GM21390 (cell line): ENCODE measurements at regions not wholly inside any gene's neighbourhood (a gene's known extent, or its start where the extent isn't known, plus 50 kb on each side); places are given as distances from the start of the nearest gene placed in this dataset.
"Not testable (repeated sequence)": the region's sequence is repeated elsewhere in the genome, so short reads cannot be mapped to it uniquely, and the experiment has no call there.

Source experiments
- ATAC-seq: cut with Tn5 transposase; IDR thresholded peaks from one replicate; pipeline ENCODE4 v1.9.1; 2021; ENCODE audit not compliant: unreplicated experiment

- ATAC-seq = no peak
These were observed 302.5 kb downstream of the BMPER start for GRCh38 chr7:34207810-34208209.

- no peak for ATAC-seq
These were observed 303.7 kb downstream of the BMPER start for GRCh38 chr7:34208878-34209621.

GRCh38 chr7:34211018-34211417 lies 305.7 kb downstream of the BMPER start:
- ATAC-seq = no peak

- no peak for ATAC-seq
These were observed 312.6 kb downstream of the BMPER start for GRCh38 chr7:34217972-34218371.

GRCh38 chr7:34219153-34219718 lies 313.9 kb downstream of the BMPER start:
- no peak for ATAC-seq

- ATAC-seq = no peak
These were observed 315.3 kb downstream of the BMPER start for GRCh38 chr7:34220506-34221185.

GRCh38 chr7:34222316-34222715 lies 317.0 kb downstream of the BMPER start:
- ATAC-seq = no peak

- ATAC-seq = no peak
These were observed 317.4 kb downstream of the BMPER start for GRCh38 chr7:34222722-34223121.

GRCh38 chr7:34224281-34224680 lies 318.9 kb downstream of the BMPER start:
- no peak for ATAC-seq

GRCh38 chr7:34225193-34225592 lies 319.9 kb downstream of the BMPER start:
- ATAC-seq = no peak

- ATAC-seq = no peak
These were observed 322.2 kb downstream of the BMPER start for GRCh38 chr7:34227525-34227924.

GRCh38 chr7:34235101-34235500 lies 329.8 kb downstream of the BMPER start:
- ATAC-seq = not testable (repeated sequence)

GRCh38 chr7:34236057-34236456 lies 330.7 kb downstream of the BMPER start:
- no peak for ATAC-seq

- no peak for ATAC-seq
These were observed 331.6 kb downstream of the BMPER start for GRCh38 chr7:34236839-34237492.

- no peak for ATAC-seq
These were observed 332.1 kb downstream of the BMPER start for GRCh38 chr7:34237493-34237849.

- ATAC-seq = no peak
These were observed 335.1 kb downstream of the BMPER start for GRCh38 chr7:34240417-34240816.

- no peak for ATAC-seq
These were observed 337.1 kb downstream of the BMPER start for GRCh38 chr7:34242391-34242790.

- ATAC-seq = no peak
These were observed 339.9 kb downstream of the BMPER start for GRCh38 chr7:34245246-34245645.

GRCh38 chr7:34247468-34247867 lies 342.1 kb downstream of the BMPER start:
- no peak for ATAC-seq

- ATAC-seq = no peak
These were observed 343.9 kb downstream of the BMPER start for GRCh38 chr7:34249192-34249591.

GRCh38 chr7:34260279-34260678 lies 354.9 kb downstream of the BMPER start:
- ATAC-seq = no peak

GRCh38 chr7:34263168-34263567 lies 357.8 kb downstream of the BMPER start:
- no peak for ATAC-seq
